Peyer's patch (tissue), 4 donors: ENCODE measurements at regions not wholly inside any gene's neighbourhood (a gene's known extent, or its start where the extent isn't known, plus 50 kb on each side); places are given as distances from the start of the nearest gene placed in this dataset.

Experiments used
- CTCF ChIP-seq, 6 experiments: fragments of 450-650 bp in 4 of 6; fragments of 200-600 bp in 2 of 6; sonication (generic) in 1 of 6; IDR thresholded peaks; one replicate each; pipeline ENCODE4 v1.5.1; 2017 to 2019; ENCODE audit warnings: antibody characterized with exemption in 6 of 6, mild to moderate bottlenecking in 3 of 6, moderate library complexity in 1 of 6
- POLR2A ChIP-seq, 2 donors: fragments of 450-650 bp; IDR thresholded peaks; one replicate each; pipeline ENCODE4 v1.5.1; 2017; ENCODE audit warnings: antibody characterized with exemption in 2 of 2, mild to moderate bottlenecking in 2 of 2, moderate library complexity in 2 of 2

- TF ChIP-seq CTCF (IDR thresholded peaks at IDR 0.05) (no peak), POLR2A (IDR thresholded peaks at IDR 0.05) (no peak)
Measured at GRCh38 chr13:46975173-46975572, 78.3 kb upstream of the HTR2A start.
